Esophagus muscularis mucosa (tissue), 4 donors: ENCODE measurements at regions not wholly inside any gene's neighbourhood (a gene's known extent, or its start where the extent isn't known, plus 50 kb on each side); places are given as distances from the start of the nearest gene placed in this dataset.

Source experiments
- CTCF ChIP-seq, 3 experiments: fragments of 200-600 bp in 2 of 3; fragments of 450-650 bp in 1 of 3; sonication (generic) in 2 of 3; IDR thresholded peaks; one replicate each; pipeline ENCODE4 v1.5.1; 2017 to 2019; ENCODE audit warnings: antibody characterized with exemption in 3 of 3, mild to moderate bottlenecking in 2 of 3, moderate library complexity in 1 of 3
- EP300 ChIP-seq: sonication (generic); formaldehyde crosslinking; IDR thresholded peaks from one replicate; pipeline ENCODE4 v1.6.1; 2017; ENCODE audit warnings: antibody characterized with exemption
- POLR2A ChIP-seq: fragments of 450-650 bp; IDR thresholded peaks from one replicate; pipeline ENCODE4 v1.6.1; 2017; ENCODE audit warnings: antibody characterized with exemption, moderate library complexity, mild to moderate bottlenecking, low read depth
- POLR2AphosphoS5 ChIP-seq, 2 donors: sonication (generic); formaldehyde crosslinking; IDR thresholded peaks; one replicate each; pipeline ENCODE4 v1.6.1; 2017; ENCODE audit warnings: antibody characterized with exemption in 2 of 2

DNA sequence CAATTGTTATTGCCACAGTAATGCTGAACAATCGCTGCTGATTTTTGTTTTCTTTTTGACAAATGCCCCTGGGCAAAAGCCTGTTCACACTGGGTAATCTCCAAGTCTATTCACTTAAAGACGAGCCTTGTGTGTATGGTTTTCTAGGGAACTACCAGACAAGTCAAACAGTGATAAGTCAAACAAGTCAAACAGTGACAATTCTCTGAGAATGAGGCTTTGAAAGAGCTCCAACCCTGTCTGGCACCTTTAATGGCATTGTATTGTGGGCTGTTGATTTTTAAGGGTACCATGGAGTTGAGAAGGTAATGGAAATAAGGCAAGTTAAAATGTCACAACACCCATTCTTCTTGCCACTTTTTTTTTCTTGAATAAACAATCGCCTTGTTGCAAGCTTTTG lies 59.4 kb upstream of the TMC3 start:
- TF ChIP-seq POLR2AphosphoS5 (IDR thresholded peaks at IDR 0.05) (no peak), CTCF (IDR thresholded peaks at IDR 0.05) (no peak), EP300 (no peak), POLR2A (no peak)
